GM13977 (cell line): ENCODE measurements at regions not wholly inside any gene's neighbourhood (a gene's known extent, or its start where the extent isn't known, plus 50 kb on each side); places are given as distances from the start of the nearest gene placed in this dataset.

ENCODE experiments used
- DNase-seq: peaks from one replicate; pipeline ENCODE4 v3.0.0; 2012; ENCODE audit warnings: low spot score
- in situ Hi-C: fragments of 300-500 bp; cut with MboI; formaldehyde crosslinking; loops from one replicate; pipeline ENCODE4 v1.12.0; 2022; ENCODE audit warnings: low sequenced_read_pairs, low pct_unique_long_range_greater_than_20kb, mixed read lengths, inconsistent platforms; ENCODE audit not compliant: unreplicated experiment
- TF ChIP-seq, protein P1 (sequence below): IDR thresholded peaks from 2 replicates; pipeline ENCODE4 v1.5.1; 2012; ENCODE audit warnings: mild to moderate bottlenecking, control low read depth; ENCODE audit not compliant: insufficient read depth; ENCODE audit errors: extremely low read depth, missing control alignments

GRCh38 chr9:104238668-104239067 is 144.6 kb downstream of the SMC2 start:
- in situ Hi-C loops, result no loop called here
- TF ChIP-seq, protein P1, sequence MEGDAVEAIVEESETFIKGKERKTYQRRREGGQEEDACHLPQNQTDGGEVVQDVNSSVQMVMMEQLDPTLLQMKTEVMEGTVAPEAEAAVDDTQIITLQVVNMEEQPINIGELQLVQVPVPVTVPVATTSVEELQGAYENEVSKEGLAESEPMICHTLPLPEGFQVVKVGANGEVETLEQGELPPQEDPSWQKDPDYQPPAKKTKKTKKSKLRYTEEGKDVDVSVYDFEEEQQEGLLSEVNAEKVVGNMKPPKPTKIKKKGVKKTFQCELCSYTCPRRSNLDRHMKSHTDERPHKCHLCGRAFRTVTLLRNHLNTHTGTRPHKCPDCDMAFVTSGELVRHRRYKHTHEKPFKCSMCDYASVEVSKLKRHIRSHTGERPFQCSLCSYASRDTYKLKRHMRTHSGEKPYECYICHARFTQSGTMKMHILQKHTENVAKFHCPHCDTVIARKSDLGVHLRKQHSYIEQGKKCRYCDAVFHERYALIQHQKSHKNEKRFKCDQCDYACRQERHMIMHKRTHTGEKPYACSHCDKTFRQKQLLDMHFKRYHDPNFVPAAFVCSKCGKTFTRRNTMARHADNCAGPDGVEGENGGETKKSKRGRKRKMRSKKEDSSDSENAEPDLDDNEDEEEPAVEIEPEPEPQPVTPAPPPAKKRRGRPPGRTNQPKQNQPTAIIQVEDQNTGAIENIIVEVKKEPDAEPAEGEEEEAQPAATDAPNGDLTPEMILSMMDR, result no peak
- no peak for DNase-seq

- no peak for DNase-seq
- TF ChIP-seq, protein P1, result no peak
- in situ Hi-C loops, result no loop called here
Measured at GRCh38 chr9:104240890-104241289, 146.8 kb downstream of the SMC2 start.

DNA sequence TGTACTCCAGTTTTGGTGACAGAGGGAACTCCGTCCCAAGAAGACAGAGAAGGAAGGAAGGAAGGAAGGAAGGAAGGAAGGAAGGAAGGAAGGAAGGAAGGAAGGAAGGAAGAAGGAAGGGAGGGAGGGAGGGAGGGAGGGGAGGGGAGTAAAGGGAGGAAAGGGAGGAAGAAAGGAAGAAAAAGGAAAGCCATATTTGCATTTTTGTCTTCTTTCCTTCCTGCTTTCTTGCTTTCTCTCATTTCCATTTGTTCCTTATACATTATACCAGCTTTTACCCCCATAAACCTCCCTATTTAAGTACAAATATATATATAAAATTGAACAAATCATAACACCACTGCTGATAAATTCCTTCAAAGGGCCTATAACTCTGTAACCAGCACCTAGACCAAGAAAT is 151.8 kb downstream of the SMC2 start:
- in situ Hi-C loops, result no loop called here
- TF ChIP-seq, protein P1, result no peak
- no peak for DNase-seq

DNA sequence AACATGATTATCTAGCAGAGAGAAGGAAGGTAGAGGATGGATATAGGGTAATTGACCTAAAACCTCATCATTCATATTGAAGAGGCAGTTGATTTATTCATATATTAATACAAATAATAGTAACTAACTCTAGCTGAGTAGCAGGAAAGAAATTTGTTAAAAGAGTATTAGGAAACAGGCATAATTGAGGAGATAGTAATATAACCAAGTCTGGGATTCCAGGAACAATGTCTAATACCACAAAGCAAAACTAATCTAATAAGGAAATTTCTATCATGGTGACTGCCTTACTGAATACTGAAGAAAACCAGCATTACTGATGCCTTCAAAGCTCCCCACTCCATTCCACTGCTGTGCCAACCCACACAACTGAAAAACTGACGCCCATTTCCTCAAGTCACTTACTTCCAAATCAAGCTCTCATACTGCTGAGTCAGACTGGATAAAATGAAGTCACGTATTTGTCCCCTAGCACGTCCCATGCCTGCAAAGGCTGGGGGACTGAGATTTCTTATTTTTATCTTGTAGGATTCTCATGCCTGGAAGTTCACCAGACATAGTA is 153.9 kb downstream of the SMC2 start:
- in situ Hi-C loops, result no loop called here
- DNase-seq, result no peak
- TF ChIP-seq, protein P1, result no peak

DNA sequence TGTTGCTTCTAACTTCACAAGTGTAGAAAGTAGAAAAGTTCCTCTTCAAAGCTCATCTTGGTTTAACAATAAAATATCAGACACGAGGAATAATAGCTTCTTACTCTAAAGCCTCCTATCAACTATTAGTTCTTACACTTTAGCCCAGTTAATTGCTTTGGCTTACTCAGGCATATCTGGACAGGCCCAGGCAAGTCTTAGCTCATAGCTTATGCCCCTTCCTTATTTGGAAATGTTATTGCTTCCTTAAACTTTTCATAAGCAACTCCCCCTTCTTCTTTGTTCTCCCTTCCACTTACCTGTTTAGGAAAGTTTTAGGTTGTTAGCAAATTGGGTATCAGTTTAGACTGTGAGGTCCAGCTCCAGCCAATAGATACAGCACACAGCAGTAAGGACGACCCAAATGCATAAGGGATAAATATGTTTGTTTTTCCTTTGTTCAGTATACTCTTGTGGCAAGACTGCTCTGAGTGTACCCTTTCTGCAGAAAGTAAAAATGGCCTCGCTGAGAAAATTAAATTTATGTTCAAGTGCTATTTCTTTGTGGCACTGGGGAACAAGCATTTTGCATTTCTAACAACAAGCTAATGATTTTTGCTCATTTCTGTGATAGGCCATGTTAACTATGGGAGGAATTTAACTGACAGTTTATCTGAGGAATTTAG is 162.1 kb downstream of the SMC2 start:
- no peak for DNase-seq
- TF ChIP-seq, protein P1, result no peak
- in situ Hi-C loops, result no loop called here

- TF ChIP-seq, protein P1, result no peak
- in situ Hi-C loops, result no loop called here
- DNase-seq, result no peak
Measured at GRCh38 chr9:104256696-104257062, 162.6 kb downstream of the SMC2 start.
